Stimulated activated CD4-positive, alpha-beta T cell treated with anti-CD3 and anti-CD28 coated beads, TNF-alpha, amount 100 ng/mL, for 48 hours (primary cell): ENCODE measurements at regions not wholly inside any gene's neighbourhood (a gene's known extent, or its start where the extent isn't known, plus 50 kb on each side); places are given as distances from the start of the nearest gene placed in this dataset.

ENCODE experiments used
- DNase-seq, 3 donors: peaks; one replicate each; pipeline ENCODE4 v3.0.0-alpha.2; 2020; ENCODE audit warnings: low read depth in 3 of 3

DNA sequence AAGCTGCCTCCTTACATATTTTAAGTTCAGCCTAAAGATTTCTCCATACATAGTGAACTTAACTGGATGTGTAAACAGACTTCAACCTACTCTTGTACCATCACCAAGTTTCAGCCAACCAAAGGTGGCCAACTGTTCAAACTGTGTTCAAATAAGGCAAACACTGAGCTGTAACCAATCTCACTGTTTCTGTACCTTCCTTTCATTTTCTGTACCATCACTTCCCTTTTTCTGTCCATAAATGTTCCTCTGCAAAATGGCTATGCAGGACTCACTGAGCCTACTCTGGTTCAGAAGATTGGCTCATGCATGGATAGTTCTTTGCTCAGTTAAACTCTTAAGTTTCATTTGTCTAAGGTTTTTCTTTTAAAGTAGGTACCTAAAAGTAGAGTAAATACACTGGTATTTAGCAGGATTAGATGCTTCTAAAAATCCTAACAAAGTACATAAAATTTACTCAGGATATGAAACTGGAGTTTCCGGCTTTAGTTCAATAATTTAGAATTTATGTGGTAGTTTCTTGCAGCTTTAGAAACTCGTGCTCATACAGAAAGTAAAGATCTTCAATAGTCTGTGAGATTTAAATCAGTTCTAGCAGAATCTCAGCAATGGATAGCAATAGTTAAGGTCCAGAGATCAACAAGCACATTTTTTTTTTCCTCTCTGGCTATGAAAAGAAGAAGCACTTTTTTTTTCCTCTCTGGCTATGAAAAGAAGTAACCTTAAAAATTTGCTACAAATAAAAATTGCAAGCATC, 282.0 kb upstream of the PPFIA2 start:
- no peak for DNase-seq

DNA sequence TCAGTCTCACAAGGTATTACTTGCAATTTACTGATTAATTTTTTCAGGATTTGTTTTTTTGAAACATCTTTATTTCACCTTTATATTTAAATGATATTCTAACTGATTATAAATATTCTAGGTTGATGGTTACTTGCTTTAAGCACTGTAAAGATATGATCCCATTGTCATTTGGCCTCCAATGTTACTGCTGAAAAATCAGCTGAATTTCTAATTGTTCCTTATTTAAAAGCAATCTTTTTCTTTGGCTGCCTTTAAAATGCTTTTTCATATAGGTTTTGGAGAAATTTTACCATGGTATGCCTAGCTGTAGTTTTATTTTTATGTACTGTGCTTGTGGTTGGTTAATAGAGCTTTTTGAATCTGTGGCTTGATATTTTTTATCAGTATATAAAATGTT, 275.6 kb upstream of the PPFIA2 start:
- DNase-seq, result no peak

DNA sequence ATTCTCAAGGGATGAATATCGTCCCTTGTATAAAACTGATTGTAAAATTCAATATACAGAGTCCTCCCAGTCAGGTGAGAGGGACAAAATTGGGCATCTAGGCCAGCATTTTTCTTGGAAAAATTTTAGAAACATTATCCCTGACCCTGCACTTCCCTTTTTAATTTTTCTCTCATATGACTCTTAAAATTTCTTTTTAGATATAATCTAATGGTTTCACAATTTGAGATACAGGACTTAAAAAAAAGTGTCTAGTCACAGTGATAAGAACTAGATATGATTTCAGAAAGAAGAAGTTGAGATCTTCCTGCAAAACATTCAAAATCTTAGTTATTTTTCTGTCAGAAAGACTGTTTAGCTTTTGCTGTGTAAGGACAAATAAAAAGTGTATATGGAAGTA, 270.8 kb upstream of the PPFIA2 start:
- no peak for DNase-seq

DNA sequence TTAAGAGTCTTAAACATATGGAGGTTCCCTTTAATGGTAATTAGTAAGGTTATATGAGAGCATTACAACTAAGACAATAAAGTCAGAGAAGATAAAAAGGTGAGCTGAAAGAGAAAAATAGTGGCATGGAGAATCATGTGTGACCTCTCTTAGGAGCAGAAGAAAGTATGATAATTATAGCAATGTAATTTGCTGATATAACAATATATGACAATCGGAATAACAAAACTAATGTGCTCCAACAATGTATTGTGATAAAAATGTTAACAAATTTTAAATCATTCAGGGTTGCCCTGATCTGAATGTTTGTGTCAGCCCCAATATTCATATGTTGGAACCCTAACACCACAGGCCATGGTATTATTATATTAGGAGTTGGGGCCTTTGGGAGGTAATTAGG, 269.6 kb upstream of the PPFIA2 start:
- no peak for DNase-seq

DNA sequence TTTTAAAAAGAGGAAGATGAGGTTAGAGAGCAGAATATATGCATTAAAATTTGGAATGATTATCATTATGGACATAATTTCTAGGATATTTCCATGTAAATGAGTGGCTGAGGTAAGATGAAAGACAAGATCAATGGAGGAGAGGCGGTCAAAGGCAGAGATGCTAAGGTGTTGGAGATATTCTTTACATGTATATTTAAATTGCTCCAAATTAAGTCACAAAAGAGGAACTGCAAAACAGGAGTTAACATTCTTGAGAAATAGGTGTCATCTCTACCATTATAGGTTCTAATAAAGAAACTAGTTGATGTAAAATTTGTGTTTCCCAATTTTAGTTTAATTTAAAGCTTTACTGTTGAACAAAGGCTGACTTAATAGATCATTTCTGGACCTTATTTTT, 268.5 kb upstream of the PPFIA2 start:
- DNase-seq, result no peak

DNA sequence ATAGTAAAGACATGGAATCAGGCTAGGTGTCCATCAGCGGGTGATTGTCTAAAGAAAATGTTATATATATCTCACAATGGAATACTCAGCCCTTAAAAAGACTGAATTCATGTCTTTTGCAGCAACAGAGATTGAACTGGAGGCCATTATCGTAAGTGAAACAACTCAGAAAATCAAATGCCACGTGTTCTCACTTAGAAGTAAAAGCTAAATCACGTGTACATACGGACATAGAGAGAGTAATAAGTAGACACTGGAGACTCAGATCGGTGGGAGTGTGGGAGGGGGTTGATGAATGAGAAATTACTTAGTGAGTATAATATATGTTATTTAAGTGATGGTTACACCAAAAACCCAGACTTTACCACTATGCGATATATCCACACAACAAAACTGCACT, 266.3 kb upstream of the PPFIA2 start:
- DNase-seq, result no peak

DNA sequence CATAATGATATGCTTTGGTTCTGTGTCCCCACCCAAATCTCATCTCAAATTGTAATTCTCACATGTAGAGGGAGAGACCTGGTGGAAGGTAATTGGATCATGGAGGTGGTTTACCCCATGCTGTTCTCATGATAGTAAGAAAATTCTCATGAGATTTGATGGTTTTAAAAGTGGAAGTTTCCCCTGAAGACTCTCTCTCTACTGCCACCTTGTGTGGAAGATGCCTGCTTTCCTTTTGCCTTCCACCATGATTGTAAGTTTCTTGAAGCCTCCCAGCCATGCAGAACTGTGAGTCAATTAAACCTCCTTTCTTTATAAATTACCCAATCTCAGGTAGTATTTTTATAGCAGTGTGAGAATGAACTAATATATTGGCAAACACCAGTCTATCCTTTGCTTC, 260.4 kb upstream of the PPFIA2 start:
- no peak for DNase-seq

DNA sequence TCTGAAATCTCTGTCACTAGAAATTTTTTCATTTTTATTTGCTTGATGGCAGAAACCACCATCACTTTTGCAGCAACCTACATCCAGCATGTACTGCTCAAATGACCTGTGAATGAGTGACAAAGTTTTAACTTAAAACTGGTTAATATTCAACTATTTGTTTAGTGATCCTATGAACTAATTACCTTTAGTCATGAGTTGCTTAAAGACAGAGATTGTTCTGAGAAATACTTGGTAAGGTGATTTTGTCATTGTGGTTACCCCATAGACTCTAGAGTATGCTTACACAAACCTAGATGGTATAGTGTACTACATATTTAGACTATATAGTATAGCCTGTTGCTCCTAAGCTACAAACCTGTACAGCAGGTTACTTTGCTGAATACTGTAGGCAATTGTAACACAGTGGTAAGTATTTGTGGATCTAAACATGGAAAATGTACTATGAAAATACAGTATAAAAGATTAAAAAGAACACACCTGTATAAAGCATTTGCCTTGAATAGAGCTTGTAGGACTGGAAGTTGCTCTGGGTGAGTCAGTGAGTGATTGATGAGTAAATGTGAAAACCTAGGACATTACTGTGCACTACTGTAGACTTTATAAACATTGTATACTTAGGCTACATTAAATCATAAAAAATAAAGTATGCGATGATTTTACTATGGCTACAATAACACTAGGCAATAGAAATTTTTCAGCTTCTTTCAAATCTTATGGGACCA, 256.6 kb upstream of the PPFIA2 start:
- no peak for DNase-seq

DNA sequence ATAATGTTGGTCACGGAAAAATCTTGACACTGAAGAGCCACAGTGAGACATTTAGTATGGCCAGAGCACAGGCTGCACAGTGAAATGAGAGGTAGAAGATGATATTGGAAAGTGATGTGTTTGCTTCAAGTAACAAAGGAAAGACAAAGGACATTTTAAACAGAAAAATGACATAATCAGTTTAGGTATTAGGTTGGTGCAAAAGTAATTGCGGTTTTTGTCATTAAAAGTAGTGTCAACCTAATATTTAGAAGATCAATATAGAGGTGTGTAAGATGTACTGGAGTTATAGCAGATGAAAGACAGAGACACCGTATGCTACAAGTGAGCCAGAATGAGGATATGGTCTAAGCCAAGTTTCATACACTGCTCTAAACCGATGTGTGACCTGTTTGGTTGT, 253.0 kb upstream of the PPFIA2 start:
- DNase-seq, result no peak

DNA sequence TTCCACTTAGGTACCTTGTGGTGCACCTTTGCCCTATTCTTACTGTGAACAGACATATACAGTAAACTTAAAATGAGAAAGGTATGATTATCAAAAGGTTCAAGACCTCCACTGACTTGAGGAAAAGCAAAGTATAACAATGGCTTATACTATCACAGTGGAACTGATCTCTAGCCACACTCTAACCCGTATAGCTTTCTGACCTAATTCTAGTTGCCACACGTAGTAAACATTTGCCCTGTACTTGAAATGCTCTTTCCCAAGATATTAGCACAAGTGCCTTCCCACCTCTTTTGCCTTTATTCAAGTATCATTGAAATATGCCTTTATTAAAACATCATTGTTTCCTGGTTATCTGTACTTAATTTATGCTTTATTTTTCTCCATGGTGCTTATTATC, 250.4 kb upstream of the PPFIA2 start:
- DNase-seq, result no peak

DNA sequence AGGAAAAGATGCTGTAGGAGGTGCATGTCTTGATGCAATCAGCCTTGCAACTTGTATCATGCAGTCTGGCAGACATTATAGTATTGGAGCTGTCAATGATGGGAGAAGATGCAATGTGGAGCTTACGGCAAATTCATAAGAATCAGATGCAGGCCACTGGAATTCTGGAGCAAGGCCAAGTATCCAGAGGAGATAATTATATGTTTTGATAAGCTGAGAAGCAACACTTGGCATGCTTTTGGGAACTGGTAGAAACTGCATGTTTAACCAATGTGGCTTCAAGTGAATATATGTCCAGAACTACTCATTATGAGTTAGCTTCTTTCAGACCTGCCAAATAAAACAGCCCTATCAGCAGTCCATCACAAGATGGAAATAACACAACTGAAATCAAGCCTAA, 249.1 kb upstream of the PPFIA2 start:
- DNase-seq, result no peak

DNA sequence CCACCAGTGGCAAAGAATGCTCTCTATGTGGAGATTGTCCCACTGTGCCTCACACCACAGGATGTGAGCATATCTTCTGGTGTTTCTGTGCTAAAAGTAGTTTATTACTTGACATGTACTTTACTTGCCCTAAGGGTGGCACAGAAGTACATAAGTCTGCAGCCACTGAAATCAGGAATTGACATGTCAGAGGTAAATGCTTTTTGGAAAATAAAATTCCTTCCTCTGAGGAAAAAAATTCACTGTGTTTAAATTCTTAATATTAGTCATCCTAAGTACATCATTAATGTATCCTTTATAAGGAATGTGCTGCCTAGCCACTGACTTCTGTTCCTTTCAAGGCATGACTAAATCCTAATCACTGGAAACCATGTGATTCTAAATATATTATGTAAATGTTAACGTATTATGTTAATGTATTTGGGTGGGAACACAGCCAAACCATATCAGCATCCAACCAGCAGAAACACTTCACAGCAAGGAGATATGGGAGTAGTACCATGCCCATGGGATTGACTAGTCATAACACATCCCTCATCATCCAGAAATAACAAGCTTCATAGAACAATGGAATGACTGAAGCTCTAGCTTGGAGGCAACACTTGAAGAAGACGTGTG, 239.7 kb upstream of the PPFIA2 start:
- no peak for DNase-seq

DNA sequence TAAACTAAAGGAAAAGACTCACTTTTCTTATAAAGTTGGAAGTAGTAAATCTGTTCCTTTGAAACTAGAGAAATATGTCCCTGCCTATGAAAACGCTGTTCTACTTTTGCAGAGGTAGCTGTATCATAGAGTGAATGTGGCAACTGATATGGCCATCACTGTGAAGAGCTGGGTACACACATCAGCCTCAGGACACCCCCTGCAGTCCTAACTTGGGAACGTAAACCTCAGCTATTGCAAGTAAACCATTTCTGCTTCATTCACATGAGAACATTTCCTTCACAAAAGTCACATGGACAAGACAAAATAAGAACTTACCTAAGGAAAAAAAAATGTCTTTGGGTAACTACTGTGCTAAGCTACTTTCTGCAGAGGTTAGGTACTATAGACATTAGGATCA, 233.3 kb upstream of the PPFIA2 start:
- peak in 1 of 3 donors; percentile 4 for DNase-seq

DNA sequence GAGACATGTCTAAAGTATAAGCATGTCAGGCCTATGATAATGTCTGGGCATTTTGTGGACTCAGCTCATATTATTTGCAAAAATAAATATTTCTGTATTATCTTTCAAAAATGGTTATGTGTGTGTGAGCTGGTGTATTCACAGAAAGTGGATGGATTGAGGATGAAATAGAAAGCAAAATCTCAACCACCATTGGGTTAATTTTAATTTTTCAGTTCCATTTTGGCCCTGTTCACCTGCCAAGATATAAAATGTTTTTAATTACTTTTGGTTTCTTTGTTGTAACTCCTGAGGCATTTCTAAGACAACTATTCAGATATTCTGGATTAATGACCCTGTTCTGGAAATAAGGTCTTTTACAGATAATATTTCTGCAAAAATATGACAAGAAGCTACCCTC, 232.7 kb upstream of the PPFIA2 start:
- no peak for DNase-seq

DNA sequence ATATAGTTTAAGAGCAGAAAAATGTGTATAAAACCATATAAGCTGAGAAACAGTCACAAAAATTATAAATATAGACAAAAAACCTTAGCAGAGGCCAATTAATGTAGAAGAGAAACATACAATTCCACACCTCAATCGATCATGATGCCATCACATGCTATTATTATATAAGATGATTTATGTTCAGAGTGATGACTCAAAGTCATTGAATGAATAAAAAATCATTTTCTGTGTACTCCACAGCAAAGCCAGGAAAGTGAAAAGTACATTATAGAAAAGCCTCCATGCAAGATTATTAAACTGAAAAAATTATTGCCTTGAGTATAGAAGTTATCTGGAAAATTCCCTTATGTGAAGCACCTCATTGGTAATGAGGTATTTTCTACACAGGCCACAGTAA, 229.2 kb upstream of the PPFIA2 start:
- DNase-seq, result no peak

DNA sequence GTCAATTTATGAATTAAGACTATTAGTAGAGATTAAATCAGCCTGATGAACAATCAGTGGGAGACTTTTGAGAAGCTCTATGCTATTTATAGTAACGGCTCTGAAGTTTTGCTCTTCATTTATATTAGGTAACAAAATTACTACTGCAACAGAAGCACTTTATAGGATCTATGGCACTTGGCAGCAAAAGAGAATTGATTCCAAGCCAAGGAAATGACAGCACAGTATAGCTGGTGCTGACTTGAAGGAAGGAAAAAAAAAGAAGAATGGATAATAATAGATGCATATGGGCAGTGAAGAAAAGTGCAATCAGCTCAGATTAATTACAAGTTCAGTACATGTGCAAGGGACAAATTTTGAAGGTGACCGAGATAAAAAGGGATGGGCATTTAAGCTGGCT, 228.2 kb upstream of the PPFIA2 start:
- DNase-seq, result no peak

DNA sequence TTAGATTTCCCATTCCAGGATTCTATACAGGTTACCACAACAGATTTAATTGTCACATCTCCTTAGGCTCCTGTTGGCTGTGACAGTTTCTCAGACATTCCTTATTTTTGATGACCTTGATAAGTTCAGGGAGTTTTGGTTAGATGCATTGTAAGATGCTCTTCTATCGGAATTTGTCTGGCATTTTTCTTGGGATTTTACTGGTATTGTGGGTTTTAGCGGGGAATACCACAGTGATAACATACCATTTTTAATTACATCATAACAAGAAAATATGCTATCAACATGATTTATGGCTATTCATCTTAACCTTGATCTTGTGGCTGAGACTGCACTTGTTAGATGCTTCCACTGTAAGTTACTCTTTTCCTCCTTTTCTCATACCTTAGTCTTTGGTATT, 217.5 kb upstream of the PPFIA2 start:
- no peak for DNase-seq

DNA sequence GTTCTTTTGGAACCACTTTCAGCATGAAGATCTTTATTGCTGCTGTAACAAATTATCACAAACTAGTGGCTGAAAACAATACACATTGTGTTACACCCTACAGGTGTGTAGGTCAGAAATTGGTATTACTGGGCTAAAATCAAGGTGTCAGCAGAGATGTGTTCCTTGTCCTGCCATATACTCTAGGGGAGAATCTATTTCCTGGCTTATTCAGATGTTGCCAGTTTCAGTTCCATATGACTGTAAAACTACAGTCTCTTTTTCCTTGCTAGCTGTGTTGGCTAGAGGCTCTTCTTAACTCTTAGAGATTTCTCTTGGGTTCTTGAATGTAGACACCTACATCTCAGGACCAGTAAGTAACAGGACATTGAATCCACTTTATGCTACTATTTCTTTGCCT, 215.6 kb upstream of the PPFIA2 start:
- no peak for DNase-seq

DNA sequence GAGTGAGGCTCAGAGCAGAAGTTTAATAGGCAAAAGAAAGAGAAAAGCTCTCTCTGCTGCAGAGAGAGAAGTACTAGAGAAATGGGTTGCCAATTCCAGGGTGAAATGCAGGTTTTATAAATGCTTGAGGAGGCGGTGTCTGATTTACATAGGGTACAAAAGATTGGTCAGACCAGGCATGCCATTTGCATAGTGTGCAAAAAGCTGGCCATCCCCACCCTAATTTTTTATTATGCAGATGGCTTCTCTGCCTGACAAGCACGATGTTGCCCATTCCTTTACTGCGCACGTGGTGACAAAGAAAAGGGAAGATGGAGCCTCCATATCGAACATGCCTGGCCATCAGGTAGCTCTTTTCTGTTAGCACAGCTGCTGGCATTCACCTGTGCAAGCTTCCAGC, 209.3 kb upstream of the PPFIA2 start:
- DNase-seq, result no peak

DNA sequence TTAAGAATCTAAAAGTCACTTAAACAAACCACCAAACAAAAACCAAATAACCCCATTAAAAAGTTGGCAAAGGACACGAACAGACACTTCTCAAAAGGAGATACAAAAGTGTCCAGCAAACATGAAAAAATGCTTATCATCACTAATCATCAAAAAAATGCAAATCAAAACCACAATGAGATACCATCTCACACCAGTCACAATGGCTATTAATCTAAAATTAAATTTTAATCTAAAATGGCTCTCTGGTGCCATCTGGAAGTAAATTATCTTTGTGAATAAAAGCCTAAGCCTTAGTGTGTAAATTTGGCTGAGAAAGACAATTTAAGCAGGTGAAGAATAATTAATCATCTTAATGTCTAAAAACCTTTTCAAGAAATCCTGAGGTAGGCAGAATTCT, 204.5 kb upstream of the PPFIA2 start:
- DNase-seq, result no peak

DNA sequence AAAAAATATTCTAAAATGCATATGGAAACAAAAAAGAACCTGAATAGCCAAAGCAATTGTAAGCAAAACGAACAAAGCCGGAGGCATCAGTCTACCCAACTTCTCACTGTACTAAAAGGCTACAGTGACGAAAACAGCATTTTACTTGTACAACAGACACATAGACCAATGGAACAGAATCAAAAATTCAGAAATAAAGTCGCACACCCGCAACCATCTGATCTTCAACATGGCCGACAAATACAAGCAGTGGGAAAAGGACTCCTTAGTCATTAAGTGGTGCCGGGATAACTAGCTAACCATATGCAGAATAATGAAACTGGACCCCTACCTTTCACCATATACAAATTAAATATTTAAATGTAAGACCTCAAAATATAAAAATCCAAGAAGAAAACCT, 203.9 kb upstream of the PPFIA2 start:
- DNase-seq, result no peak

DNA sequence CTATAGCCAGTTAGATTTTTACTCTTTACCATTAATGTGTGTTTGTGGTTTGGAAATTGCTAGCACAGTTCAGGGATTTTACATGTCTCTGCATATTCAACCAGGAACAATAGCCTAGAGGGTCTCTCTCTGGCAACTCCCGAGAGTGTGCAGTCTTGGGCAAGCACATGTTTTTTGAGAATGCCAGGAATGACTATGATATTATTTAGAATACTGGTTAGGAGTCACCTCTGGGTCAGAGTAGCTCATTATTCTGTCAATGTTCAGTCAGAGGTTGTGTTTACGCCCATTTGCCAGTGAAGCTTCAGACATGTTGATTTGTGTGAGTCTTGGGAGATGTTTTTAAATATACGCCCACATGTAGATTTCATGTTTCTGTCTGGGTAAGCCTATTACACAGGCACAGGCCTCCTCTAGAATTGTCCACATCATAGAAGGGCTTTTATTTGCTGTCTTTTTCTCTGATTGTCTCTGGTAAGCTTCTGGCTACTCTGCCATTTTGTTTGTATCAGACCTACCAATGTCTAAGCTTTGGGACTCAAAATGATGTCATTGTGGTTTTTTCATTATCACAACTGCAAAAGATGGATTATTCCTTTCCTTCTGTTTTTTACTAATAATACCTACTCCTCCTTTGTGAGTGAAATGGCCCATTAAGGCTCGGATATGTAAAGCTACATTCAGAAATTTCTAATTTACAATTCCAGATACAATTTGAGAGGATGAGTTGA, 203.1 kb upstream of the PPFIA2 start:
- no peak for DNase-seq

DNA sequence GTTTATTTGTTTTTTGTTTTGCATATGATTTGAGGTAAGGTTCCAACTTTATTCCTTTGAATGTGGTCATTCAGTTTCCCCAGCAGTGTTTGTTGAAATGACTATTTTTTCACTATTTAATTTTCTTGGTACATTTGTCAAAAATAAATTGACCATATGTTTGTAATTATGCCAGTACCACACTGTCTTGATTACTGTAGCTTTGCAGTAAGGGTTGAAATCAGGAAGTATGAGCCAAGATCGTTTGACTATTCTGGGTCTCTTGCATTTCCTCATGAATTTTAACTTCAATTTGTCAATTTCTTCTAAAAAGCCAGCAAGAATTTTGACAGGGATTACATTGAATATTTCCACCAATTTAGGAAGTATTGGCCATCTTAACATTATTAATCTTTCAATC, 199.3 kb upstream of the PPFIA2 start:
- no peak for DNase-seq
